ENCODE measurements at regions not wholly inside any gene's neighbourhood (a gene's known extent, or its start where the extent isn't known, plus 50 kb on each side); places are given as distances from the start of the nearest gene placed in this dataset.
A peak's percentile ranks its signal among the peaks of the same experiment; 100 is the strongest.

GRCh38 chr6:93045156-93045555 is 374.2 kb downstream of the EPHA7 start:
- H3K4me3 ChIP-seq (ENCODE audit: low read length), result no peak overlapping the region
- H4K20me1 ChIP-seq (ENCODE audit: insufficient read depth), result no peaks in the 10 kb centered on the region
- no peak overlapping the region for H3K4me2 ChIP-seq (ENCODE audit: low read length)
- no peaks in the 10 kb centered on the region for H3K9me3 ChIP-seq (ENCODE audit: low read length)
- H3K27ac ChIP-seq (ENCODE audit: low read length), result no peak overlapping the region
- no peak overlapping the region for H3K9ac ChIP-seq (ENCODE audit: low read length)
- H3K9me2 ChIP-seq (ENCODE audit: insufficient read depth, low read length), result no peaks in the 10 kb centered on the region
- TF ChIP-seq RAD21 (conservative IDR thresholded peaks at IDR 0.05) (no peak), MXI1 (conservative IDR thresholded peaks at IDR 0.05; ENCODE audit: poor library complexity, severe bottlenecking) (no peak)
- H3F3A ChIP-seq (ENCODE audit: insufficient read depth, low read length, poor library complexity, severe bottlenecking), result no peaks in the 10 kb centered on the region
- H3K79me2 ChIP-seq (replicated peaks; ENCODE audit: insufficient read depth, low read length), result no peaks in the 10 kb centered on the region
- H2AFZ ChIP-seq (ENCODE audit: low read depth, low read length), result no peak overlapping the region
- no peaks in the 10 kb centered on the region for H3K36me3 ChIP-seq (ENCODE audit: insufficient read depth, low read length)
- H3K27me3 ChIP-seq (ENCODE audit: insufficient read depth, low read depth, low read length), result no peaks in the 10 kb centered on the region

DNA sequence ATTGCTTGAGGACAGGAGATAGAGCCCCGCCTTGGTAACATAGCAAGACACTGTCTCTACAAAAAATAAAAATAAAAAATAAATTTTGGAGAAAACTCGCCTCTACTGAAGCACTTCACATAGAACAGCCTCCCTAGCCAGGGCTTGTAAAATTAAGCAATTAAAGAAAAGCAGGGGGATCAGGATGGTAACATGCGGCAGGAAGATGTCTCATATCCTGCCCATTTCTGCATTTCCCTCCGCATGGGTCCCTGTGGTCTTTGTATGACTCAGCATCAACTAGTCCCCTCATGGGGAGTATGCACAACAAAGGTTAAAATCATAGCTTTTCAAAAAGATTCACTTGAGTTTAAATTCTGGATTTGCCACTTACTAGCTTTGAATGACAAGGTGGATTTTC is 379.0 kb downstream of the EPHA7 start:
- H3K79me2 ChIP-seq (replicated peaks; ENCODE audit: insufficient read depth, low read length), result no peaks in the 10 kb centered on the region
- H3F3A ChIP-seq (ENCODE audit: insufficient read depth, low read length, poor library complexity, severe bottlenecking), result no peaks in the 10 kb centered on the region
- H3K4me2 ChIP-seq (ENCODE audit: low read length), result no peak overlapping the region
- TF ChIP-seq EZH2 (IDR thresholded peaks at IDR 0.05; ENCODE audit: borderline replicate concordance, insufficient read depth, low read length, poor library complexity, severe bottlenecking), result no peak
- no peak for TF ChIP-seq REST (IDR thresholded peaks at IDR 0.05; ENCODE audit: borderline replicate concordance)
- TF ChIP-seq TAF1 (IDR thresholded peaks at IDR 0.05; ENCODE audit: low read depth), result no peak
- TF ChIP-seq RAD21 (conservative IDR thresholded peaks at IDR 0.05), result no peak
- TF ChIP-seq, protein P1, sequence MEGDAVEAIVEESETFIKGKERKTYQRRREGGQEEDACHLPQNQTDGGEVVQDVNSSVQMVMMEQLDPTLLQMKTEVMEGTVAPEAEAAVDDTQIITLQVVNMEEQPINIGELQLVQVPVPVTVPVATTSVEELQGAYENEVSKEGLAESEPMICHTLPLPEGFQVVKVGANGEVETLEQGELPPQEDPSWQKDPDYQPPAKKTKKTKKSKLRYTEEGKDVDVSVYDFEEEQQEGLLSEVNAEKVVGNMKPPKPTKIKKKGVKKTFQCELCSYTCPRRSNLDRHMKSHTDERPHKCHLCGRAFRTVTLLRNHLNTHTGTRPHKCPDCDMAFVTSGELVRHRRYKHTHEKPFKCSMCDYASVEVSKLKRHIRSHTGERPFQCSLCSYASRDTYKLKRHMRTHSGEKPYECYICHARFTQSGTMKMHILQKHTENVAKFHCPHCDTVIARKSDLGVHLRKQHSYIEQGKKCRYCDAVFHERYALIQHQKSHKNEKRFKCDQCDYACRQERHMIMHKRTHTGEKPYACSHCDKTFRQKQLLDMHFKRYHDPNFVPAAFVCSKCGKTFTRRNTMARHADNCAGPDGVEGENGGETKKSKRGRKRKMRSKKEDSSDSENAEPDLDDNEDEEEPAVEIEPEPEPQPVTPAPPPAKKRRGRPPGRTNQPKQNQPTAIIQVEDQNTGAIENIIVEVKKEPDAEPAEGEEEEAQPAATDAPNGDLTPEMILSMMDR (IDR thresholded peaks at IDR 0.05; ENCODE audit: poor library complexity, severe bottlenecking), result no peak
- TF ChIP-seq EP300 (conservative IDR thresholded peaks at IDR 0.05; ENCODE audit: poor library complexity, severe bottlenecking), result no peak
- no peak for TF ChIP-seq POLR2AphosphoS5 (IDR thresholded peaks at IDR 0.05)
- no peak for TF ChIP-seq SMC3 (conservative IDR thresholded peaks at IDR 0.05; ENCODE audit: poor library complexity)
- no peak for TF ChIP-seq MXI1 (conservative IDR thresholded peaks at IDR 0.05; ENCODE audit: poor library complexity, severe bottlenecking)
- H2AFZ ChIP-seq (ENCODE audit: low read depth, low read length), result no peak overlapping the region
- no peaks in the 10 kb centered on the region for H3K9me3 ChIP-seq (ENCODE audit: low read length)
- no peaks in the 10 kb centered on the region for H3K9me2 ChIP-seq (ENCODE audit: insufficient read depth, low read length)
- H3K27ac ChIP-seq (ENCODE audit: low read length), result no peak overlapping the region
- H4K20me1 ChIP-seq (ENCODE audit: insufficient read depth), result no peaks in the 10 kb centered on the region
- H3K9ac ChIP-seq (ENCODE audit: low read length), result no peak overlapping the region
- H3K36me3 ChIP-seq (ENCODE audit: insufficient read depth, low read length), result no peaks in the 10 kb centered on the region
- no peak overlapping the region for H3K4me3 ChIP-seq (ENCODE audit: low read length)
- H3K27me3 ChIP-seq (ENCODE audit: insufficient read depth, low read depth, low read length), result no peaks in the 10 kb centered on the region

GRCh38 chr6:93036835-93037234 is 382.5 kb downstream of the EPHA7 start:
- H3K9me2 ChIP-seq (ENCODE audit: insufficient read depth, low read length), result no peaks in the 10 kb centered on the region
- H3K27me3 ChIP-seq (ENCODE audit: insufficient read depth, low read depth, low read length), result no peaks in the 10 kb centered on the region
- H3K79me2 ChIP-seq (replicated peaks; ENCODE audit: insufficient read depth, low read length), result no peaks in the 10 kb centered on the region
- no peaks in the 10 kb centered on the region for H3K36me3 ChIP-seq (ENCODE audit: insufficient read depth, low read length)
- no peaks in the 10 kb centered on the region for H4K20me1 ChIP-seq (ENCODE audit: insufficient read depth)
- no peak overlapping the region for H3K4me3 ChIP-seq (ENCODE audit: low read length)
- H2AFZ ChIP-seq (ENCODE audit: low read depth, low read length), result no peak overlapping the region
- H3F3A ChIP-seq (ENCODE audit: insufficient read depth, low read length, poor library complexity, severe bottlenecking), result no peaks in the 10 kb centered on the region
- H3K4me2 ChIP-seq (ENCODE audit: low read length), result no peak overlapping the region
- H3K9ac ChIP-seq (ENCODE audit: low read length), result no peak overlapping the region
- H3K27ac ChIP-seq (ENCODE audit: low read length), result no peak overlapping the region
- TF ChIP-seq EZH2 (IDR thresholded peaks at IDR 0.05; ENCODE audit: borderline replicate concordance, insufficient read depth, low read length, poor library complexity, severe bottlenecking) (no peak), POLR2AphosphoS5 (IDR thresholded peaks at IDR 0.05) (no peak)
- TF ChIP-seq, protein P1 (IDR thresholded peaks at IDR 0.05; ENCODE audit: poor library complexity, severe bottlenecking), result peak; percentile 13
- H3K9me3 ChIP-seq (ENCODE audit: low read length), result no peaks in the 10 kb centered on the region
